HepG2 (cell line): ENCODE measurements at regions not wholly inside any gene's neighbourhood (a gene's known extent, or its start where the extent isn't known, plus 50 kb on each side); places are given as distances from the start of the nearest gene placed in this dataset.

Experiments
- ATAC-seq: fragments of 200-7000 bp; cut with Tn5 transposase; 3 replicates; pipeline ENCODE4 v1.9.1; 2020; ENCODE audit warnings: mild to moderate bottlenecking, moderate library complexity
- BruUV-seq: library from RNA; stranded (reverse); fragments of 400-500 nt; replicated peaks from 2 replicates; lab custom pipeline; 2021; lab: Mats Ljungman, UMichigan
- CTCF ChIA-PET: fragments of 300-600 bp; formaldehyde crosslinking; extraction: SDS; loops from one replicate; lab custom pipeline; 2021; ENCODE audit warnings: low total read pairs, inconsistent platforms, low intra/inter-chr PET ratio; lab: Yijun Ruan, JAX
- POLR2A ChIA-PET: fragments of 350-600 bp; sonication (Branson Sonifier 250); formaldehyde crosslinking; loops from one replicate; lab custom pipeline; 2020; ENCODE audit warnings: antibody characterized with exemption, inconsistent platforms; lab: Yijun Ruan, JAX
- DNase-seq: peaks from one replicate; pipeline ENCODE4 v3.0.0-alpha.2; 2015; ENCODE audit warnings: low spot score
- FAIRE-seq: peaks from 3 replicates; lab custom pipeline; 2011; peaks lifted over from hg19 to GRCh38; lab: Jason Lieb, UNC
- H2AFZ ChIP-seq: one replicate; pipeline ENCODE4 v1.6.1; 2011; ENCODE audit warnings: low read length, inconsistent platforms
- H3K27ac ChIP-seq: fragments of 300-600 bp; 3 replicates; pipeline ENCODE4 v1.8.0; 2011; ENCODE audit warnings: mixed run types, mild to moderate bottlenecking, mixed read lengths, low read length, inconsistent platforms; ENCODE audit not compliant: insufficient read depth; ENCODE audit errors: extremely low read length
- H3K27me3 ChIP-seq, 2 experiments: fragments of 200-600 bp in 1 of 2; 2 replicates in 1 of 2; 3 replicates in 1 of 2; pipeline versions ENCODE4 v1.6.0 to v1.8.0; 2011; ENCODE audit warnings: low read length in 2 of 2, mild to moderate bottlenecking in 2 of 2, moderate library complexity in 2 of 2, inconsistent platforms in 1 of 2; ENCODE audit not compliant: insufficient read depth in 2 of 2, control insufficient read depth in 1 of 2
- H3K36me3 ChIP-seq, 2 experiments: fragments of 200-600 bp in 1 of 2; replicated peaks in 1 of 2; 2 replicates in 1 of 2; 3 replicates in 1 of 2; pipeline versions ENCODE4 v1.5.1 to v1.8.0; 2011; ENCODE audit warnings: low read length in 2 of 2, inconsistent platforms in 1 of 2; ENCODE audit not compliant: insufficient read depth in 2 of 2, control insufficient read depth in 1 of 2
- H3K4me1 ChIP-seq: 2 replicates; pipeline ENCODE4 v1.5.1; 2012; ENCODE audit warnings: low read length, inconsistent platforms; ENCODE audit not compliant: insufficient read depth
- H3K4me2 ChIP-seq: 2 replicates; pipeline ENCODE4 v1.6.0; 2011; ENCODE audit warnings: low read depth, low read length, inconsistent platforms
- H3K4me3 ChIP-seq, 3 experiments: fragments of 200-600 bp in 1 of 3; sonication (generic), shearing (Covaris generic) in 1 of 3; replicated peaks in 1 of 3; 2 replicates each; pipeline ENCODE4 v1.5.1; 2011 to 2016; ENCODE audit warnings: low read length in 3 of 3, inconsistent platforms in 2 of 3, low read depth in 2 of 3, mild to moderate bottlenecking in 2 of 3, control low read depth in 1 of 3, mixed read lengths in 1 of 3; ENCODE audit not compliant: insufficient read depth in 1 of 3
- H3K79me2 ChIP-seq: one replicate; pipeline ENCODE4 v1.6.1; 2011; ENCODE audit warnings: low read length, inconsistent platforms; ENCODE audit not compliant: insufficient read depth
- H3K9ac ChIP-seq: 2 replicates; pipeline ENCODE4 v1.6.0; 2011; ENCODE audit warnings: mild to moderate bottlenecking, low read depth, low read length, inconsistent platforms; ENCODE audit not compliant: insufficient read depth
- H3K9me3 ChIP-seq: 2 replicates; pipeline ENCODE4 v1.5.1; 2012; ENCODE audit warnings: mild to moderate bottlenecking, low read length
- H4K20me1 ChIP-seq: 2 replicates; pipeline ENCODE4 v1.6.0; 2011; ENCODE audit warnings: inconsistent platforms, mild to moderate bottlenecking, low read length, moderate library complexity; ENCODE audit not compliant: insufficient read depth
- KLF16 ChIP-seq, 2 experiments: sonication (generic) in 1 of 2; formaldehyde crosslinking in 1 of 2; IDR thresholded peaks; 2 replicates each; pipeline versions ENCODE4 v1.6.1 to v1.8.0; 2016 to 2023; ENCODE audit warnings: missing genetic modification reagents in 2 of 2, missing compliant biosample characterization in 1 of 2
- MEIS1 ChIP-seq: sonication (generic); formaldehyde crosslinking; IDR thresholded peaks from 2 replicates; pipeline ENCODE4 v1.9.0; 2021; ENCODE audit warnings: mild to moderate bottlenecking, missing genetic modification reagents, moderate library complexity, borderline replicate concordance
- SAFB2 ChIP-seq: sonication (generic); formaldehyde crosslinking; IDR thresholded peaks from 2 replicates; pipeline ENCODE4 v1.5.1; 2020; ENCODE audit warnings: missing genetic modification reagents, low read depth, mild to moderate bottlenecking, borderline replicate concordance
- SMYD3 ChIP-seq: sonication (generic); formaldehyde crosslinking; IDR thresholded peaks from 2 replicates; pipeline ENCODE4 v1.8.1; 2023; ENCODE audit warnings: mild to moderate bottlenecking, missing genetic modification reagents
- SOX5 ChIP-seq: IDR thresholded peaks from 2 replicates; pipeline ENCODE4 v1.6.1; 2016; ENCODE audit warnings: borderline replicate concordance
- ZBTB7A ChIP-seq: sonication (generic); formaldehyde crosslinking; IDR thresholded peaks from 2 replicates; pipeline ENCODE4 v1.8.0; 2022; ENCODE audit warnings: mild to moderate bottlenecking, missing genetic modification reagents
- ZIK1 ChIP-seq: sonication (generic); formaldehyde crosslinking; IDR thresholded peaks from 2 replicates; pipeline ENCODE4 v1.5.0; 2020; ENCODE audit warnings: mild to moderate bottlenecking, low read depth, missing genetic modification reagents, borderline replicate concordance
- ZMYM2 ChIP-seq: sonication (generic); formaldehyde crosslinking; IDR thresholded peaks from 2 replicates; pipeline ENCODE4 v1.8.0; 2022; ENCODE audit warnings: mild to moderate bottlenecking, missing genetic modification reagents
- ZNF431 ChIP-seq: sonication (generic); formaldehyde crosslinking; IDR thresholded peaks from 2 replicates; pipeline ENCODE4 v1.9.0; 2022; ENCODE audit warnings: missing genetic modification reagents, low read depth, mild to moderate bottlenecking, borderline replicate concordance
- ZNF660 ChIP-seq: sonication (generic); formaldehyde crosslinking; IDR thresholded peaks from 2 replicates; pipeline ENCODE4 v1.5.1; 2020; ENCODE audit warnings: mild to moderate bottlenecking, low read depth, missing genetic modification reagents, borderline replicate concordance
- WGBS: methylation state at CpG from one replicate; pipeline ENCODE4 v1.1.6; 2017; ENCODE audit warnings: low lambda C conversion rate; 5-methylcytosine and 5-hydroxymethylcytosine counted together
- in situ Hi-C: cut with HindIII; loops from 2 replicates; pipeline ENCODE4 v1.10.0; 2017; ENCODE audit warnings: low pct_unique_long_range_greater_than_20kb; ENCODE audit not compliant: extremely low pct_ligation_motif_present
- intact Hi-C: fragments of 100-400 bp; cut with micrococcal nuclease; formaldehyde crosslinking; loops from one replicate; pipeline ENCODE4 v1.10.0; 2022; ENCODE audit not compliant: unreplicated experiment
- TF ChIP-seq, protein P1 (sequence below): sonication (generic); formaldehyde crosslinking; IDR thresholded peaks from 2 replicates; pipeline ENCODE4 v1.8.0; 2022; ENCODE audit warnings: mild to moderate bottlenecking, missing genetic modification reagents; ENCODE audit not compliant: insufficient replicate concordance
- TF ChIP-seq, protein P2 (sequence below): sonication (generic); formaldehyde crosslinking; IDR thresholded peaks from 2 replicates; pipeline ENCODE4 v1.5.0; 2020; ENCODE audit warnings: missing genetic modification reagents
- TF ChIP-seq, protein P3 (sequence below): IDR thresholded peaks from 2 replicates; pipeline ENCODE4 v1.4.0; 2020; ENCODE audit warnings: mild to moderate bottlenecking, missing genetic modification reagents
- TF ChIP-seq, protein P4 (sequence below): sonication (generic); formaldehyde crosslinking; IDR thresholded peaks from 2 replicates; pipeline ENCODE4 v1.4.0; 2020; ENCODE audit warnings: missing genetic modification reagents, borderline replicate concordance

DNA sequence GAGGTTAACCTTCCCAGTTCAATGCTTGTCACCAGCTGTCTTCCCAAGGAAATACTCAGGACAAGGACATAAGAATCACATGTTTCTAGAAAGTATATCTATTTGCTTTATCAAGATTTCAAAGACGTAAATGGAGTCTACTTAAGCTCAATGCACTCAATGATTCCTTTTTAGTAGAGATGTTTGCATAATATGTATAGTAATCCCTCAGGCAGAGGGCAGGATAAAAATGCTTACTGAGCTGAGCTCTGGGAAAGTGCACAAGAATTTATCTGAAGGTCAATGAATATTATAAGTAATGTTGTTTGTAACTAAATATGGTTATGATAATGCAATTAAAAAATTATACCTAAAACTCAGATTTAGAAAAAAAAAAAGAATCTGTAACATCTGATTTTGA is 1309.4 kb upstream of the SLC10A2 start (continued):
- TF ChIP-seq, protein P1, sequence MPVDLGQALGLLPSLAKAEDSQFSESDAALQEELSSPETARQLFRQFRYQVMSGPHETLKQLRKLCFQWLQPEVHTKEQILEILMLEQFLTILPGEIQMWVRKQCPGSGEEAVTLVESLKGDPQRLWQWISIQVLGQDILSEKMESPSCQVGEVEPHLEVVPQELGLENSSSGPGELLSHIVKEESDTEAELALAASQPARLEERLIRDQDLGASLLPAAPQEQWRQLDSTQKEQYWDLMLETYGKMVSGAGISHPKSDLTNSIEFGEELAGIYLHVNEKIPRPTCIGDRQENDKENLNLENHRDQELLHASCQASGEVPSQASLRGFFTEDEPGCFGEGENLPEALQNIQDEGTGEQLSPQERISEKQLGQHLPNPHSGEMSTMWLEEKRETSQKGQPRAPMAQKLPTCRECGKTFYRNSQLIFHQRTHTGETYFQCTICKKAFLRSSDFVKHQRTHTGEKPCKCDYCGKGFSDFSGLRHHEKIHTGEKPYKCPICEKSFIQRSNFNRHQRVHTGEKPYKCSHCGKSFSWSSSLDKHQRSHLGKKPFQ (CRISPR knock-in tag) = no peak
- TF ChIP-seq SOX5 (CRISPR knock-in tag) = no peak
- TF ChIP-seq SAFB2 (CRISPR knock-in tag) = no peak
- TF ChIP-seq ZBTB7A = no peak
- no peak for TF ChIP-seq MEIS1 (CRISPR knock-in tag)
- TF ChIP-seq, all 625 proteins: peak for 0

DNA sequence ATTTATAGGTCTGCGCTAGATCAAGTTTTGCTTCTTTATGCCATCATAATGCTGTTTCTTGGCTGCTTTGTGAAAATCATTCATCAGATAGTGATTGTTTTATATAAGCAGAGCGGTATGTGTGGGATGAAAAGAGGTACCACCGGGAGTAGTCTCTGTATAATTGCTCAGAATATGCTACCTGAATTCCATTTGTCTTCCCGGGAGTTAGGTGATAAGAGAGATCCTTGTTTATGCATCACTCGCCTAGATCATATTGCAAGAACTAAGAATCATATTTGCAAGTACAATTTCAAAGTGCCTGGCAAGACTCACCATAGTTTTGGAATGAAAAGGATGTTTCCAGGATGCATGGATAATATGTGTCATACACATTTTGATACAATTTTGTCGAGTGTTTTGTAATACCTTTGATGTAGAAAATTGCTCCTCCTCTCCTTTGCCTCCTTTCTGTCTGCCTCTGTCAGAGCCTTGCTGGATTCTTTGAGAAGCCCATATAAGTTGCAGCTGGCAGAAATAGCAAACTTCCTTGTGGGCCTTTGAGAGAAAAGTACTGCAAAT is 1306.0 kb upstream of the SLC10A2 start:
- CTCF ChIA-PET = no interaction called here
- no peaks in the 10 kb centered on the region for H4K20me1 ChIP-seq
- ATAC-seq = no peak
- POLR2A ChIA-PET = no interaction called here
- in situ Hi-C loops (no loop called here), intact Hi-C loops (no loop called here)
- H3K79me2 ChIP-seq = no peaks in the 10 kb centered on the region
- peaks cover 35% of the 10 kb centered on the region for H3K9me3 ChIP-seq
- no peak overlapping the region for H2AFZ ChIP-seq
- no peak overlapping the region for H3K4me3 ChIP-seq
- no peaks in the 10 kb centered on the region for H3K4me1 ChIP-seq
- no peak overlapping the region for H3K27ac ChIP-seq
- no peak for FAIRE-seq
- H3K9ac ChIP-seq = no peak overlapping the region
- H3K27me3 ChIP-seq = no peaks in the 10 kb centered on the region
- no peak overlapping the region for H3K4me2 ChIP-seq
- no peak for DNase-seq
- BruUV-seq = no TSS peak
- no peaks in the 10 kb centered on the region for H3K36me3 ChIP-seq
- WGBS = 8% methylated on average over 6 of the region's 6 CpGs
- TF ChIP-seq ZMYM2 (CRISPR knock-in tag) = no peak
- TF ChIP-seq SMYD3 (CRISPR knock-in tag) = no peak
- TF ChIP-seq, protein P2, sequence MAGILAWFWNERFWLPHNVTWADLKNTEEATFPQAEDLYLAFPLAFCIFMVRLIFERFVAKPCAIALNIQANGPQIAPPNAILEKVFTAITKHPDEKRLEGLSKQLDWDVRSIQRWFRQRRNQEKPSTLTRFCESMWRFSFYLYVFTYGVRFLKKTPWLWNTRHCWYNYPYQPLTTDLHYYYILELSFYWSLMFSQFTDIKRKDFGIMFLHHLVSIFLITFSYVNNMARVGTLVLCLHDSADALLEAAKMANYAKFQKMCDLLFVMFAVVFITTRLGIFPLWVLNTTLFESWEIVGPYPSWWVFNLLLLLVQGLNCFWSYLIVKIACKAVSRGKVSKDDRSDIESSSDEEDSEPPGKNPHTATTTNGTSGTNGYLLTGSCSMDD (CRISPR knock-in tag) = no peak
- no peak for TF ChIP-seq ZIK1 (CRISPR knock-in tag)
- no peak for TF ChIP-seq ZNF431 (CRISPR knock-in tag)
- TF ChIP-seq ZNF660 = no peak
- TF ChIP-seq, protein P3, sequence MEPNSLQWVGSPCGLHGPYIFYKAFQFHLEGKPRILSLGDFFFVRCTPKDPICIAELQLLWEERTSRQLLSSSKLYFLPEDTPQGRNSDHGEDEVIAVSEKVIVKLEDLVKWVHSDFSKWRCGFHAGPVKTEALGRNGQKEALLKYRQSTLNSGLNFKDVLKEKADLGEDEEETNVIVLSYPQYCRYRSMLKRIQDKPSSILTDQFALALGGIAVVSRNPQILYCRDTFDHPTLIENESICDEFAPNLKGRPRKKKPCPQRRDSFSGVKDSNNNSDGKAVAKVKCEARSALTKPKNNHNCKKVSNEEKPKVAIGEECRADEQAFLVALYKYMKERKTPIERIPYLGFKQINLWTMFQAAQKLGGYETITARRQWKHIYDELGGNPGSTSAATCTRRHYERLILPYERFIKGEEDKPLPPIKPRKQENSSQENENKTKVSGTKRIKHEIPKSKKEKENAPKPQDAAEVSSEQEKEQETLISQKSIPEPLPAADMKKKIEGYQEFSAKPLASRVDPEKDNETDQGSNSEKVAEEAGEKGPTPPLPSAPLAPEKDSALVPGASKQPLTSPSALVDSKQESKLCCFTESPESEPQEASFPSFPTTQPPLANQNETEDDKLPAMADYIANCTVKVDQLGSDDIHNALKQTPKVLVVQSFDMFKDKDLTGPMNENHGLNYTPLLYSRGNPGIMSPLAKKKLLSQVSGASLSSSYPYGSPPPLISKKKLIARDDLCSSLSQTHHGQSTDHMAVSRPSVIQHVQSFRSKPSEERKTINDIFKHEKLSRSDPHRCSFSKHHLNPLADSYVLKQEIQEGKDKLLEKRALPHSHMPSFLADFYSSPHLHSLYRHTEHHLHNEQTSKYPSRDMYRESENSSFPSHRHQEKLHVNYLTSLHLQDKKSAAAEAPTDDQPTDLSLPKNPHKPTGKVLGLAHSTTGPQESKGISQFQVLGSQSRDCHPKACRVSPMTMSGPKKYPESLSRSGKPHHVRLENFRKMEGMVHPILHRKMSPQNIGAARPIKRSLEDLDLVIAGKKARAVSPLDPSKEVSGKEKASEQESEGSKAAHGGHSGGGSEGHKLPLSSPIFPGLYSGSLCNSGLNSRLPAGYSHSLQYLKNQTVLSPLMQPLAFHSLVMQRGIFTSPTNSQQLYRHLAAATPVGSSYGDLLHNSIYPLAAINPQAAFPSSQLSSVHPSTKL (CRISPR knock-in tag) = no peak
- no peak for TF ChIP-seq KLF16 (CRISPR knock-in tag; IDR thresholded peaks at IDR 0.05)
- TF ChIP-seq, protein P4, sequence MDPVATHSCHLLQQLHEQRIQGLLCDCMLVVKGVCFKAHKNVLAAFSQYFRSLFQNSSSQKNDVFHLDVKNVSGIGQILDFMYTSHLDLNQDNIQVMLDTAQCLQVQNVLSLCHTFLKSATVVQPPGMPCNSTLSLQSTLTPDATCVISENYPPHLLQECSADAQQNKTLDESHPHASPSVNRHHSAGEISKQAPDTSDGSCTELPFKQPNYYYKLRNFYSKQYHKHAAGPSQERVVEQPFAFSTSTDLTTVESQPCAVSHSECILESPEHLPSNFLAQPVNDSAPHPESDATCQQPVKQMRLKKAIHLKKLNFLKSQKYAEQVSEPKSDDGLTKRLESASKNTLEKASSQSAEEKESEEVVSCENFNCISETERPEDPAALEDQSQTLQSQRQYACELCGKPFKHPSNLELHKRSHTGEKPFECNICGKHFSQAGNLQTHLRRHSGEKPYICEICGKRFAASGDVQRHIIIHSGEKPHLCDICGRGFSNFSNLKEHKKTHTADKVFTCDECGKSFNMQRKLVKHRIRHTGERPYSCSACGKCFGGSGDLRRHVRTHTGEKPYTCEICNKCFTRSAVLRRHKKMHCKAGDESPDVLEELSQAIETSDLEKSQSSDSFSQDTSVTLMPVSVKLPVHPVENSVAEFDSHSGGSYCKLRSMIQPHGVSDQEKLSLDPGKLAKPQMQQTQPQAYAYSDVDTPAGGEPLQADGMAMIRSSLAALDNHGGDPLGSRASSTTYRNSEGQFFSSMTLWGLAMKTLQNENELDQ (CRISPR knock-in tag) = no peak
